ENCODE measurements at regions not wholly inside any gene's neighbourhood (a gene's known extent, or its start where the extent isn't known, plus 50 kb on each side); places are given as distances from the start of the nearest gene placed in this dataset.

- H3K27me3 Mint-ChIP-seq (ENCODE audit: low read depth), result peaks cover 63% of the 10 kb centered on the region
- no peaks in the 10 kb centered on the region for H3K36me3 Mint-ChIP-seq (ENCODE audit: insufficient read depth in 1 of 3, low read depth in 3 of 3)
- H3K27me3 ChIP-seq (ENCODE audit: insufficient read depth, low read length), result no peaks in the 10 kb centered on the region
- no peaks in the 10 kb centered on the region for H3K79me2 ChIP-seq (ENCODE audit: insufficient read depth, low read length)
- no peaks in the 10 kb centered on the region for H3K9me3 Mint-ChIP-seq
- no peak overlapping the region for H3K14ac ChIP-seq (ENCODE audit: insufficient read depth, low read length)
- H2BK12ac ChIP-seq (ENCODE audit: insufficient read length, low read depth, low read length), result no peak overlapping the region
- H3K4me1 Mint-ChIP-seq, result peaks cover 0 to 15% of the 10 kb centered on the region in 2 experiments; a peak in 3 of 4 replicates
- H2BK20ac ChIP-seq (ENCODE audit: low read depth, low read length, poor library complexity, severe bottlenecking), result no peak overlapping the region
- H3K9me3 ChIP-seq (ENCODE audit: control insufficient read depth, low read depth, low read length), result no peaks in the 10 kb centered on the region
- H3K23ac ChIP-seq (ENCODE audit: insufficient read length, low read depth, low read length), result no peak overlapping the region
- no peaks in the 10 kb centered on the region for H3K79me1 ChIP-seq (ENCODE audit: insufficient read depth, low read depth, low read length, poor library complexity, severe bottlenecking)
- no peak overlapping the region for H4K5ac ChIP-seq (ENCODE audit: insufficient read length, low read depth, low read length)
- H3K4me3 Mint-ChIP-seq, result no peak overlapping the region
- H3K27ac Mint-ChIP-seq, result no peak overlapping the region
- no peak overlapping the region for H2BK120ac ChIP-seq (ENCODE audit: low read depth, low read length, poor library complexity, severe bottlenecking)
- H3K9ac ChIP-seq (ENCODE audit: extremely low read depth, insufficient read length, low read length), result no peak overlapping the region
- H4K91ac ChIP-seq (ENCODE audit: insufficient read length, low read depth, low read length), result no peak overlapping the region
- no peak overlapping the region for H2BK15ac ChIP-seq (ENCODE audit: low read depth, low read length)
- no peak overlapping the region for H3K27ac ChIP-seq (ENCODE audit: insufficient read length, low read depth, low read length)
- H3K23me2 ChIP-seq (ENCODE audit: insufficient read length, low read depth, low read length, poor library complexity, severe bottlenecking), result no peaks in the 10 kb centered on the region
- H4K20me1 ChIP-seq (ENCODE audit: control insufficient read depth, insufficient read depth, insufficient read length), result no peaks in the 10 kb centered on the region
- no peak overlapping the region for H2AFZ ChIP-seq (ENCODE audit: low read length)
- H3K4me2 ChIP-seq (ENCODE audit: insufficient read depth, insufficient read length, low read length), result no peak overlapping the region
- WGBS (ENCODE audit: extremely low coverage, insufficient read length, low lambda C conversion rate), result no CpG with 5 or more reads among the region's 4 CpGs
- no peak for DNase-seq
- no peak; the same call in 2 of the 3 replicates for TF ChIP-seq CTCF (conservative IDR thresholded peaks at IDR 0.05)
- no peak overlapping the region for H4K8ac ChIP-seq (replicated peaks; ENCODE audit: insufficient read length, low read depth, low read length)
- no peak overlapping the region for H2BK5ac ChIP-seq (ENCODE audit: insufficient read length, low read length)
- no peak overlapping the region for H3K56ac ChIP-seq (ENCODE audit: insufficient read length, low read depth, low read length)
- no peaks in the 10 kb centered on the region for H3K4me1 ChIP-seq (ENCODE audit: insufficient read depth, low read length)
- no peak overlapping the region for H2AK5ac ChIP-seq (ENCODE audit: insufficient read length, low read length)
- no peak overlapping the region for H3K4ac ChIP-seq (ENCODE audit: low read depth, low read length)
- H3K18ac ChIP-seq (ENCODE audit: insufficient read length, low read depth, low read length), result no peak overlapping the region
- H3T11ph ChIP-seq (ENCODE audit: low read length), result no peak overlapping the region
These were observed 51.9 kb upstream of the CISTR start for GRCh38 chr12:53803703-53804102.
